VCaP (cell line): ENCODE measurements at regions not wholly inside any gene's neighbourhood (a gene's known extent, or its start where the extent isn't known, plus 50 kb on each side); places are given as distances from the start of the nearest gene placed in this dataset.

ENCODE experiments used
- H3K27ac ChIP-seq: fragments of 450-650 bp; 2 replicates; pipeline ENCODE4 v1.5.1; 2017
- CTCF ChIP-seq: fragments of 450-650 bp; conservative IDR thresholded peaks from 2 replicates; pipeline ENCODE4 v1.5.1; 2017; ENCODE audit warnings: mild to moderate bottlenecking, moderate library complexity

DNA sequence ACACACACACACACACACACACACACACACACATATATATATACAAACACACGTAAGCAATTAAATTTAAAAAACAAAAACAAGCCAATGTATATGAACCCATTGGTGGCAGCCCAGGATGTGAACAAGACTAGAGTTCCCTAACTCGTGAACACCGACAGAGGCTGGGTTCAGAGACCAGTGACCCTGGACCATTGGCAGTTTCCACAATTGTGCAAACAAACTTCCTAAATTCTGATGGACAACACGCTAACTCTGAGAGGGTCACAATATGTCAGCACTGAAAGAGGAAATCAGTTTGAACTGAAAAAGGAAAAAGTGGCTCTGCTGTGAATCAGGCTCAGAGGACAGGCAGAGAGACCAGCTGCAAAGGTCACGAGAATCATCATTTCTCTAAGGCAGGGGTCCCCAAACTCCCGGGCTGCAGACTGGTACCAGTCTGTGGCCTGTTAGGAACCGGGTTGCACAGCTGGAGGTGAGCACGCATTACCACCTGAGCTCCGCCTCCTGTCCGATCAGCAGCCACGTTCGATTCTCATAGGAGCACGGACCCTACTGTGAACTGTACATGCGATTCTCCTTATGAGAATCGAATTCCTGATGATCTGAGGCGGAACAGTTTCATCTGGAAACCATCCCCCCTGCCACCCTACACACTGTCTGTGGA, 50.5 kb upstream of the ERO1B start:
- no peak for TF ChIP-seq CTCF
- no peak overlapping the region for H3K27ac ChIP-seq
